Activated CD8-positive, alpha-beta memory T cell treated with anti-CD3 and anti-CD28 coated beads for 36 hours (primary cell): ENCODE measurements at regions not wholly inside any gene's neighbourhood (a gene's known extent, or its start where the extent isn't known, plus 50 kb on each side); places are given as distances from the start of the nearest gene placed in this dataset.

Source experiments
- CTCF ChIA-PET: fragments of 350-600 bp; sonication (Branson Sonifier 250); formaldehyde crosslinking; loops from one replicate; lab custom pipeline; 2021; ENCODE audit warnings: antibody characterized with exemption; lab: Charles Lee
- POLR2A ChIA-PET: fragments of 350-600 bp; sonication (Branson Sonifier 250); formaldehyde crosslinking; loops from one replicate; lab custom pipeline; 2021; ENCODE audit warnings: antibody characterized with exemption; lab: Charles Lee

- ChIA-PET POLR2A (no interaction called here), CTCF (no interaction called here)
Observed at GRCh38 chr1:229079016-229079595, 191.8 kb upstream of the RAB4A start.

GRCh38 chr1:229080361-229080760 is 190.6 kb upstream of the RAB4A start:
- ChIA-PET CTCF (no interaction called here), POLR2A (no interaction called here)

GRCh38 chr1:229085291-229085690 is 185.6 kb upstream of the RAB4A start:
- ChIA-PET POLR2A (no interaction called here), CTCF (no interaction called here)

GRCh38 chr1:229086091-229086490 is 184.8 kb upstream of the RAB4A start:
- ChIA-PET POLR2A (no interaction called here), CTCF (no interaction called here)

GRCh38 chr1:229086686-229087085 is 184.2 kb upstream of the RAB4A start:
- POLR2A ChIA-PET: no interaction called here
- CTCF ChIA-PET: no interaction called here

GRCh38 chr1:229087339-229087738 is 183.6 kb upstream of the RAB4A start:
- ChIA-PET POLR2A (no interaction called here), CTCF (no interaction called here)

- POLR2A ChIA-PET: no interaction called here
- CTCF ChIA-PET: no interaction called here
Observed at GRCh38 chr1:229087906-229088305, 183.0 kb upstream of the RAB4A start.

- CTCF ChIA-PET: no interaction called here
Observed at GRCh38 chr1:229088711-229089110, 182.2 kb upstream of the RAB4A start.

GRCh38 chr1:229089586-229090208 is 181.2 kb upstream of the RAB4A start:
- ChIA-PET CTCF (no interaction called here), POLR2A (no interaction called here)

More at GRCh38 chr1:229088711-229089110, 182.2 kb upstream of the RAB4A start:
- POLR2A ChIA-PET: no interaction called here

- CTCF ChIA-PET: no interaction called here
- POLR2A ChIA-PET: no interaction called here
Observed at GRCh38 chr1:229091721-229092136, 179.2 kb upstream of the RAB4A start.

GRCh38 chr1:229092377-229093237 is 178.3 kb upstream of the RAB4A start:
- CTCF ChIA-PET: interaction anchor here (0.6 kb wide), 1 partner anchor 48 kb away, joined by 3 read pairs; no protein-coding TSS in a partner anchor
- POLR2A ChIA-PET: no interaction called here

GRCh38 chr1:229093238-229093540 is 177.7 kb upstream of the RAB4A start:
- POLR2A ChIA-PET: interaction anchor here (0.6 kb wide), 1 partner anchor 676 kb away, joined by 3 read pairs; the partner anchor contains the start of gene TRIM17
- CTCF ChIA-PET: no interaction called here

- POLR2A ChIA-PET: interaction anchor here (0.6 kb wide), 1 partner anchor 677 kb away, joined by 3 read pairs; the partner anchor contains the start of gene TRIM17
Observed at GRCh38 chr1:229093609-229094336, 177.1 kb upstream of the RAB4A start.

GRCh38 chr1:229094476-229095311 is 176.2 kb upstream of the RAB4A start:
- ChIA-PET CTCF (interaction anchor here (0.6 kb wide), 1 partner anchor 46 kb away, joined by 3 read pairs; no protein-coding TSS in a partner anchor), POLR2A (no interaction called here)

More at GRCh38 chr1:229093609-229094336, 177.1 kb upstream of the RAB4A start:
- CTCF ChIA-PET: interaction anchor here (0.6 kb wide), 1 partner anchor 47 kb away, joined by 3 read pairs; no protein-coding TSS in a partner anchor

GRCh38 chr1:229095325-229095724 is 175.6 kb upstream of the RAB4A start:
- CTCF ChIA-PET: no interaction called here
- POLR2A ChIA-PET: no interaction called here

- POLR2A ChIA-PET: no interaction called here
- CTCF ChIA-PET: no interaction called here
Observed at GRCh38 chr1:229097356-229097755, 173.6 kb upstream of the RAB4A start.

GRCh38 chr1:229098361-229098760 is 172.6 kb upstream of the RAB4A start:
- ChIA-PET CTCF (no interaction called here), POLR2A (no interaction called here)

GRCh38 chr1:229098903-229099578 is 171.9 kb upstream of the RAB4A start:
- CTCF ChIA-PET: no interaction called here
- POLR2A ChIA-PET: no interaction called here
